Right lobe of liver (tissue), 6 donors: ENCODE measurements at regions not wholly inside any gene's neighbourhood (a gene's known extent, or its start where the extent isn't known, plus 50 kb on each side); places are given as distances from the start of the nearest gene placed in this dataset.

Experiments used
- ATAC-seq, 4 donors: fragments of 200-7000 bp; cut with Tn5 transposase; one replicate each; pipeline ENCODE4 v1.9.1; 2020; ENCODE audit warnings: mild to moderate bottlenecking in 4 of 4, moderate library complexity in 4 of 4
- DNase-seq, 3 donors: peaks; one replicate each; pipeline ENCODE4 v3.0.0-alpha.2; 2020
- H3K27ac ChIP-seq, 3 donors: fragments of 200-600 bp; one replicate each; pipeline ENCODE4 v1.8.0; 2022
- H3K27me3 ChIP-seq, 2 donors: fragments of 200-600 bp; one replicate each; pipeline ENCODE4 v1.8.0; 2022
- H3K36me3 ChIP-seq, 4 donors: fragments of 200-600 bp; sonication (generic) in 1 of 4; one replicate each; pipeline versions ENCODE4 v1.5.1 to v1.8.0; 2017 to 2022; ENCODE audit warnings: control low read depth in 1 of 4
- H3K4me1 ChIP-seq, 4 donors: fragments of 200-600 bp; sonication (generic) in 1 of 4; one replicate each; pipeline versions ENCODE4 v1.5.1 to v1.8.0; 2017 to 2022; ENCODE audit warnings: control low read depth in 1 of 4
- H3K4me3 ChIP-seq, 3 donors: fragments of 200-600 bp; one replicate each; pipeline ENCODE4 v1.8.0; 2022
- H3K9me3 ChIP-seq, 4 donors: fragments of 200-600 bp; sonication (generic) in 1 of 4; one replicate each; pipeline versions ENCODE4 v1.5.1 to v1.8.0; 2017 to 2022; ENCODE audit warnings: control low read depth in 1 of 4
- POLR2A ChIP-seq: fragments of 450-650 bp; IDR thresholded peaks from one replicate; pipeline ENCODE4 v1.6.1; 2017; ENCODE audit warnings: antibody characterized with exemption, mild to moderate bottlenecking
- WGBS: methylation state at CpG from one replicate; pipeline ENCODE4 v1.1.6; 2018; ENCODE audit warnings: low coverage, low lambda C conversion rate; ENCODE audit not compliant: insufficient coverage; ENCODE audit errors: missing lambda C conversion rate; 5-methylcytosine and 5-hydroxymethylcytosine counted together
- intact Hi-C, 2 donors: fragments of 100-400 bp; cut with DNase I; formaldehyde crosslinking; loops; one replicate each; pipeline versions ENCODE4 v1.11.2 to v1.14.1; 2022
- TF ChIP-seq, protein P1 (sequence below), 4 donors: fragments of 200-600 bp in 3 of 4; fragments of 450-650 bp in 1 of 4; IDR thresholded peaks; one replicate each; pipeline versions ENCODE4 v1.5.1 to v1.8.0; 2016 to 2022; ENCODE audit warnings: antibody characterized with exemption in 4 of 4, mild to moderate bottlenecking in 2 of 4
- donor health status: DM: no; HTN: yes; CAD: no.
- donor health status: DM: no; HTN: no; CAD: no.
- donor health status: DM: no; HTN: no; CAD: no.
- donor health status: DM: no; HTN: yes; CAD: no.
- donor health status: DM: no; HTN: yes; CAD: no.

DNA sequence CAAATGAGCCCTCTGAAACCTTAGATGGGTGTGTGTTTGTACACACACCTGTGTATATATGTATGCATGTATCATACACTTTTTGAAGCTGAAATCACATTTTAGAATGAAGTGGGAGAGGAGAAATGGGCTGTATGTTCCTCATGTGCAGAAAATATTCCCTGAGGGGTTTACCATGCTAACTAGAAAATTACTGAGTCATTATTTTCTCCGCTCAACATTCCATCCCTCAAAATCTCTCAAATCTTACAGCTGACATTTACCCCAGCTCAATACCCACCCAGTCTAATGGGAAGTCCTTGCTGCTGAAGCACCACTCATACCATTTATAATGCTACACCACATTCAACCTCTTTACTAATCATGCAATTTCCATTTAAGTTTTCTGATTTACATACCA, 138.6 kb downstream of the P2RY1 start:
- ATAC-seq, result no peak
- no peak overlapping the region for H3K27ac ChIP-seq
- no peaks in the 10 kb centered on the region for H3K9me3 ChIP-seq
- intact Hi-C loops, result no loop called here
- no peak for DNase-seq
- no peak overlapping the region for H3K4me3 ChIP-seq
- no peaks in the 10 kb centered on the region for H3K27me3 ChIP-seq
- no peaks in the 10 kb centered on the region for H3K36me3 ChIP-seq
- TF ChIP-seq, protein P1, sequence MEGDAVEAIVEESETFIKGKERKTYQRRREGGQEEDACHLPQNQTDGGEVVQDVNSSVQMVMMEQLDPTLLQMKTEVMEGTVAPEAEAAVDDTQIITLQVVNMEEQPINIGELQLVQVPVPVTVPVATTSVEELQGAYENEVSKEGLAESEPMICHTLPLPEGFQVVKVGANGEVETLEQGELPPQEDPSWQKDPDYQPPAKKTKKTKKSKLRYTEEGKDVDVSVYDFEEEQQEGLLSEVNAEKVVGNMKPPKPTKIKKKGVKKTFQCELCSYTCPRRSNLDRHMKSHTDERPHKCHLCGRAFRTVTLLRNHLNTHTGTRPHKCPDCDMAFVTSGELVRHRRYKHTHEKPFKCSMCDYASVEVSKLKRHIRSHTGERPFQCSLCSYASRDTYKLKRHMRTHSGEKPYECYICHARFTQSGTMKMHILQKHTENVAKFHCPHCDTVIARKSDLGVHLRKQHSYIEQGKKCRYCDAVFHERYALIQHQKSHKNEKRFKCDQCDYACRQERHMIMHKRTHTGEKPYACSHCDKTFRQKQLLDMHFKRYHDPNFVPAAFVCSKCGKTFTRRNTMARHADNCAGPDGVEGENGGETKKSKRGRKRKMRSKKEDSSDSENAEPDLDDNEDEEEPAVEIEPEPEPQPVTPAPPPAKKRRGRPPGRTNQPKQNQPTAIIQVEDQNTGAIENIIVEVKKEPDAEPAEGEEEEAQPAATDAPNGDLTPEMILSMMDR (IDR thresholded peaks at IDR 0.05), result no peak
- TF ChIP-seq POLR2A, result no peak
- H3K4me1 ChIP-seq, result no peaks in the 10 kb centered on the region
- WGBS, result 90% methylated on average over 1 of the region's 1 CpG

DNA sequence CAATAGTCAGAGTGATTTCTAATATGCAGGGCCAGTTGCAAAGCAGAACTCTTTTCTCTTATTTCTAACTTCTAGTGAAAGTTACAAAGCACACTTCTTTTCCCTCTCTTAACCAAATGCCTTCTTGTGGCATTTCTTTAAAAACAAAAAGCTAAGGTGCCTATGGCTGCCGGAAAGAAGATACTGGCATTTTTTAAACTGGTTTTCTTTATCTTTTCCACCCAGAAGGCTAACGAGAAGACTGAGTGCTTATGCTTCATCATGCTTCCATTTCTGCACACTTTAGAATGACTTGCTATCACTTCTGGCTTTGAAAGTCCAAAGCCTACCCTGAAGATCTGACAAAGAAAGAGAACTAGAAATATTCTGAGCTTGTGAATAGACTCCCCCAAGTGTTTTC, 141.3 kb downstream of the P2RY1 start:
- intact Hi-C loops, result no loop called here
- no peak for TF ChIP-seq POLR2A
- Histone ChIP-seq H3K4me1 (no peaks in the 10 kb centered on the region), H3K36me3 (no peaks in the 10 kb centered on the region), H3K9me3 (no peaks in the 10 kb centered on the region), H3K27me3 (no peaks in the 10 kb centered on the region), H3K27ac (no peak overlapping the region), H3K4me3 (no peak overlapping the region)
- ATAC-seq, result no peak
- WGBS, result 30% methylated on average over 2 of the region's 2 CpGs
- DNase-seq, result no peak

GRCh38 chr3:152977366-152977765, 142.4 kb downstream of the P2RY1 start:
- no peaks in the 10 kb centered on the region for H3K36me3 ChIP-seq
- ATAC-seq, result no peak
- no peak overlapping the region for H3K4me3 ChIP-seq
- no peaks in the 10 kb centered on the region for H3K27me3 ChIP-seq
- no peaks in the 10 kb centered on the region for H3K4me1 ChIP-seq
- WGBS, result 57% methylated on average over 3 of the region's 3 CpGs
- intact Hi-C loops, result no loop called here
- no peak for DNase-seq
- TF ChIP-seq, protein P1 (IDR thresholded peaks at IDR 0.05), result no peak
- no peak for TF ChIP-seq POLR2A
- no peaks in the 10 kb centered on the region for H3K9me3 ChIP-seq
- no peak overlapping the region for H3K27ac ChIP-seq

- H3K4me3 ChIP-seq, result no peak overlapping the region
- TF ChIP-seq, protein P1 (IDR thresholded peaks at IDR 0.05), result no peak
- TF ChIP-seq POLR2A, result no peak
- ATAC-seq, result no peak
- H3K4me1 ChIP-seq, result no peaks in the 10 kb centered on the region
- DNase-seq, result no peak
- 36% methylated on average over 1 of the region's 1 CpG for WGBS
- no peaks in the 10 kb centered on the region for H3K36me3 ChIP-seq
- no peaks in the 10 kb centered on the region for H3K9me3 ChIP-seq
- intact Hi-C loops, result no loop called here
- no peaks in the 10 kb centered on the region for H3K27me3 ChIP-seq
- H3K27ac ChIP-seq, result no peak overlapping the region
Measured at GRCh38 chr3:152978152-152978551, 143.2 kb downstream of the P2RY1 start.

DNA sequence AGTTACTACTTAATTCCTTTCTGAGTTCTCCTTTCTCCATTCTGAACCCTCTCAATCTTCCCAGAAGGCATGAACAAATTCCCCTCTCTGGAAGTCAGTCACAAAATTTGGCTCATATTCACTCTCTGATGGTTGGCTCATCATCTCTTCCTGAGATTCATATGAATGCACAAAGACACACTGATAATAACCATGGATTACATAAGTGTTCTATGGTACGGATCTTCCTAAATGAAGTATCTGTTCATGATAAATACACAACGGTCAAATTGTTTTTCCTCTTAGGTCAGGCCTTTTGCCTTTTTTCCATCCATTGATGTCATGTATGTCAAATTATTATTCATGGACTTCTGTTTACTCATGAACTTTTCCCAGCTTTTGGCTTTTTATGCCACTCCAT, 162.6 kb downstream of the P2RY1 start:
- no peaks in the 10 kb centered on the region for H3K4me1 ChIP-seq
- H3K27ac ChIP-seq, result no peak overlapping the region
- H3K36me3 ChIP-seq, result no peaks in the 10 kb centered on the region
- no peaks in the 10 kb centered on the region for H3K9me3 ChIP-seq
- no peak overlapping the region for H3K4me3 ChIP-seq
- ATAC-seq, result no peak
- H3K27me3 ChIP-seq, result no peaks in the 10 kb centered on the region
- intact Hi-C loops, result no loop called here
- 68% methylated on average over 2 of the region's 2 CpGs for WGBS
- no peak for DNase-seq
- TF ChIP-seq, protein P1 (IDR thresholded peaks at IDR 0.05), result no peak
- TF ChIP-seq POLR2A, result no peak
